HL-60 (cell line): ENCODE measurements at regions not wholly inside any gene's neighbourhood (a gene's known extent, or its start where the extent isn't known, plus 50 kb on each side); places are given as distances from the start of the nearest gene placed in this dataset.

Source experiments
- CTCF ChIP-seq: IDR thresholded peaks from one replicate; pipeline ENCODE4 v1.5.1; 2011; ENCODE audit warnings: low read length, control low read depth, inconsistent platforms; ENCODE audit not compliant: insufficient read depth
- TF ChIP-seq, protein P1 (sequence below): IDR thresholded peaks from 2 replicates; pipeline ENCODE4 v1.6.1; 2012; ENCODE audit warnings: low read depth; ENCODE audit not compliant: insufficient replicate concordance

DNA sequence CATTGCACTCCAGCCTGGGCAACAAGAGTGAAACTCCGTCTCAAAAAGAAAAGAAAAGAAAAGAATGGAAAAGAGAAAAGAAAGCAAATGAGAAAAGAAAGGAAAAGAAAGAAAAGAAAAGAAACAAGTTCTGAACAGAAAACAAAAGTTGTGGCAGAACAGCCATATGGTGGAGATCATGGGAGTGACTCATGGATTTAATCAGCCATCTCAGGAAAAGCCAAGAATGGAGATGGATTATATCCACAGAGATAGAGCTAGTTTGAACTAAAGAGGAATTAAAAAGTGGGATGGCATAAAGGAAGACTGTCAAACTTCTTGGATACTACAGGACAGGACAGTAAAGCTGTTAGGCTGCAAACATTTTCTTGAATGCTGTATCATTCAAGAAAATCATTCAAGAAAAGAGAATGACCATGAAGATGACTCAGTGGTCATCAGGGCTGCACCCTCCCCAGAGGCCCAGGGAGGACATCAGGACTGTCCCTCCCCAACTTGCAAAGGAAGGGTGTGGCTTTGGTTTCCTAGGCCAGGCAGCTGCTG is 120.6 kb downstream of the USP22 start:
- TF ChIP-seq, protein P1, sequence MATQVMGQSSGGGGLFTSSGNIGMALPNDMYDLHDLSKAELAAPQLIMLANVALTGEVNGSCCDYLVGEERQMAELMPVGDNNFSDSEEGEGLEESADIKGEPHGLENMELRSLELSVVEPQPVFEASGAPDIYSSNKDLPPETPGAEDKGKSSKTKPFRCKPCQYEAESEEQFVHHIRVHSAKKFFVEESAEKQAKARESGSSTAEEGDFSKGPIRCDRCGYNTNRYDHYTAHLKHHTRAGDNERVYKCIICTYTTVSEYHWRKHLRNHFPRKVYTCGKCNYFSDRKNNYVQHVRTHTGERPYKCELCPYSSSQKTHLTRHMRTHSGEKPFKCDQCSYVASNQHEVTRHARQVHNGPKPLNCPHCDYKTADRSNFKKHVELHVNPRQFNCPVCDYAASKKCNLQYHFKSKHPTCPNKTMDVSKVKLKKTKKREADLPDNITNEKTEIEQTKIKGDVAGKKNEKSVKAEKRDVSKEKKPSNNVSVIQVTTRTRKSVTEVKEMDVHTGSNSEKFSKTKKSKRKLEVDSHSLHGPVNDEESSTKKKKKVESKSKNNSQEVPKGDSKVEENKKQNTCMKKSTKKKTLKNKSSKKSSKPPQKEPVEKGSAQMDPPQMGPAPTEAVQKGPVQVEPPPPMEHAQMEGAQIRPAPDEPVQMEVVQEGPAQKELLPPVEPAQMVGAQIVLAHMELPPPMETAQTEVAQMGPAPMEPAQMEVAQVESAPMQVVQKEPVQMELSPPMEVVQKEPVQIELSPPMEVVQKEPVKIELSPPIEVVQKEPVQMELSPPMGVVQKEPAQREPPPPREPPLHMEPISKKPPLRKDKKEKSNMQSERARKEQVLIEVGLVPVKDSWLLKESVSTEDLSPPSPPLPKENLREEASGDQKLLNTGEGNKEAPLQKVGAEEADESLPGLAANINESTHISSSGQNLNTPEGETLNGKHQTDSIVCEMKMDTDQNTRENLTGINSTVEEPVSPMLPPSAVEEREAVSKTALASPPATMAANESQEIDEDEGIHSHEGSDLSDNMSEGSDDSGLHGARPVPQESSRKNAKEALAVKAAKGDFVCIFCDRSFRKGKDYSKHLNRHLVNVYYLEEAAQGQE: no peak
- no peak for TF ChIP-seq CTCF
